NCI-H2107 treated with DMSO at 0.1 percent for 48 hours (cell line): ENCODE measurements at regions not wholly inside any gene's neighbourhood (a gene's known extent, or its start where the extent isn't known, plus 50 kb on each side); places are given as distances from the start of the nearest gene placed in this dataset.
"Not testable (repeated sequence)": the region's sequence is repeated elsewhere in the genome, so short reads cannot be mapped to it uniquely, and the experiment has no call there.

ENCODE experiments used
- DNase-seq: peaks from one replicate; lab custom pipeline; 2025; ENCODE audit not compliant: unreplicated experiment; lab: John Stamatoyannopoulos, UW

DNA sequence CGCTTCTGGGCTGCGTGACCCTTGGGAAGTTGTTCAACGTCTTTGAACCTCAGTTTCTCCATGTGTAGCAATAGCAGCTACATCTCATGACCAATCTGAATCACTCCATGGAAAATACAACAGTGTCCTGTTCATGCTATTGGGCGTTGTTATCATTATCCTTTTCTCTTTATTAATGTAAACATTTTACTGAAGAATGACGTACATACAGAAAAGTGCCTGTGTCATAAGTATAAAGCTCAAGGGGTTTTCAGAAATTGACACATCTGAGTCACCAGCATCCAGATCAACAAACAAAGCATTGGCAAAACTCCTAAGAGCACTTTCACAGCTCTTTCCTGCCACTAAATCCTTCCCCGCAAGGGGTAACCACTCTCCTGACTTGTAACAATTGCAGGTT lies 438.4 kb downstream of the XYLT1 start:
- DNase-seq: no peak

DNA sequence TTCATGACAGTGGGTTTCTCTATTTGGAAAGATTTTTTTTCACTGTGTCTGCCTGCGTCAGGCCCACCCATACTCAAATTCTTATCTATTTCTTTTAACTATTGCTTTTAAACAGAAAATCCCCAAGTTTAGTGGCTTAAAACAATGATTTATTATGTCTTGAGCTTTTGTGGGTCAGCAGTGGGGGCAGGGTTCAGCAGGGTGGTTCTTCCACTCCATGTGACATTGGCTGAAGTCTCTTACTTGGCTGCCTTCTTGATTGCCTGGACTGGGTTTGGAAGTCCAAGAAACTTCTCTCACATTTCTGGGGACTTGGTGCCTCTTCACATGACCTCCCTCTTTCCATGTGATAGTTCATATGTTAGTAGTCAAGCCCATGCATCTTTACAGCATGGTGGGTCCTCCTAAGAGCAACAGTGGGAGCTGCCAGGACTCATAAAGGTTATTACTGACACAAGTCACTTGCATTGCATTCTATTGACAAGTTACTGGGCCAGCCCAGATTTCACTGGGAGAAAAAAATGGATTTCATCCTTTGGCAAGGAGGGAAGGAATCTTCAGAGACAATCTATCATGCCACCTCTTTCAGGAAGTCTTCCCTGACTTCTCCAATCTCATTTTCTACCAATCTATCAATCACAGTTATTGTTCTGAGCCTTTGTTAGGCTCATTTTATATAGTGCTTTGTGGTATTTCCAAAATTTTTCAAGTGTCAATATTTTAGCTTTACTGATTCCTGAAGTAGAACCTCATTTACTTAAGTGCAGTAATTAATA lies 436.1 kb downstream of the XYLT1 start:
- no peak for DNase-seq

DNA sequence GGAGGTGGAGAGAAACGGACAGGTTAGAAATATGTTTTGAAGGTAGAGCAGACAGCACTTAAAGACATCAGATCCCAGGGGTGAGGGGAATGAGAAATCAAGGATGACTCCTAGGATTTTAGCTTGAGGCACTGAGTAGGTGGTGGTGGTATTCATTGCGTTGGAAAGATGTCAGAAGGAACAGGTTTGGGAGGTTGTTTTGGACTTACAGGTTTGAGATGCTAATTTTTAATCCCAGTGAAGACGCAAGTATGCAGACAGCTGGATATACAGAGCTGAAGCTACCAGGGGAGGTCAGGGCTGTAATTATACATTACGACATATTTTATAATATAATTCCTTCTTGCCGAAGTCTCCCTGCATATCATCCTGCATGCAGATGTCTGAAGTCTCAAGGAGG lies 433.3 kb downstream of the XYLT1 start:
- no peak for DNase-seq

DNA sequence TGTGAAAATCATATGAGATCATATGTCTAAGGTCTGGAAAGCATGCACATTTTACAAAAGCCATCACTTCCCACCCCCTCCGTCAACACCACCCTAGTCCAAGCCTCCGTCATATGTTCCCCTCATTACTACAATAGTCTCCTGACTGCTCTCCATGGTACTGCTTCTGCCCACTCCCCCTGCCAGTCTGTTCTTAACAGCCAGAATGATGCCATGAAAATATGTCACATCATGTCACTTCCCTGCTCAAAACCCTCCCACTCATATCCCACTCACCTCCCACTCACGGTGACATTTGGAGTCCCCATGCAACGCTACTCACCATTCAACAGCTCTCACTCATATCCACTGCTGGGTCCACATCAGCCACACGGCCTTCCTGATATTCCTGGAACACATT lies 432.3 kb downstream of the XYLT1 start:
- no peak for DNase-seq

DNA sequence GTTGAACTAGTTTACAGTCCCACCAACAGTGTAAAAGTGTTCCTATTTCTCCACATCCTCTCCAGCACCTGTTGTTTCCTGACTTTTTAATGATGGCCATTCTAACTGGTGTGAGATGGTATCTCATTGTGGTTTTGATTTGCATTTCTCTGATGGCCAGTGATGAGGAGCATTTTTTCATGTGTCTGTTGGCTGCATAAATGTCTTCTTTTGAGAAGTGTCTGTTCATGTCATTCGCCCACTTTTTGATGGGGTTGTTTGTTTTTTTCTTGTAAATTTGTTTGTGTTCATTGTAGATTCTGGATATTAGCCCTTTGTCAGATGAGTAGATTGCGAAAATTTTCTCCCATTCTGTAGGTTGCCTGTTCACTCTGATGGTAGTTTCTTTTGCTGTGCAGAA lies 421.7 kb downstream of the XYLT1 start:
- not testable (repeated sequence) for DNase-seq

DNA sequence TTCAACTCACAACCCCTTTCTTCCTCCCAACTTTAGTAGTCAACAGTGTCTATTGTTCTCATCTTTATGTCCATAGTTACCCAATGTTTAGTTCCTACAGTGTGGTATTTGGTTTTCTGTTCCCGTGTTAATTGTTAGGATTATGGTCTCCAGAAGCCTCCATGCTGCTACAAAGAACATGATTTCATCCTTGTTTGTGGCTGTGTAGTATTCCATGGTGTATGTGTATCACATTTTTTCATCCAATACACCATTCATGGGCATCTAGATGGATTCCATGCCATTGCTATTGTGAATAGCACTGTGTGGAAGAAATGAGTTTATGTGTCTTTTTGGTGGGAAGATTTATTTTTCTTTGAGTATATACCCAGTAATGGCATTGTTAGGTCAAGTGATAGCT lies 420.3 kb downstream of the XYLT1 start:
- DNase-seq: no peak
